H1 (cell line): ENCODE measurements at regions not wholly inside any gene's neighbourhood (a gene's known extent, or its start where the extent isn't known, plus 50 kb on each side); places are given as distances from the start of the nearest gene placed in this dataset.

Experiments
- ATF2 ChIP-seq: IDR thresholded peaks from 2 replicates; pipeline ENCODE4 v1.6.1; 2012; ENCODE audit warnings: low read length, inconsistent platforms
- CBX5 ChIP-seq: fragments of 300-800, 300-1000 bp; sonication (generic); IDR thresholded peaks from 2 replicates; pipeline ENCODE4 v1.7.1; 2016; ENCODE audit warnings: antibody characterized with exemption, low read length, low read depth
- GABPA ChIP-seq: IDR thresholded peaks from 2 replicates; pipeline ENCODE4 v1.6.1; 2011; ENCODE audit warnings: mild to moderate bottlenecking, low read length, moderate library complexity, borderline replicate concordance; ENCODE audit not compliant: insufficient read depth
- KDM5A ChIP-seq: fragments of 200-600 bp; IDR thresholded peaks from 2 replicates; pipeline ENCODE4 v1.7.1; 2012; ENCODE audit warnings: mild to moderate bottlenecking, low read length, inconsistent platforms, mixed read lengths
- SAP30 ChIP-seq: fragments of 300-600 bp; sonication (generic); IDR thresholded peaks from 2 replicates; pipeline ENCODE4 v1.7.1; 2012; ENCODE audit warnings: low read length, moderate library complexity, mild to moderate bottlenecking, inconsistent platforms; ENCODE audit not compliant: insufficient read depth, insufficient replicate concordance
- SP1 ChIP-seq: IDR thresholded peaks from 2 replicates; pipeline ENCODE4 v1.6.1; 2011; ENCODE audit warnings: low read depth, low read length
- TBP ChIP-seq: IDR thresholded peaks from 2 replicates; pipeline ENCODE4 v1.6.1; 2011; ENCODE audit warnings: low read depth, low read length, improper control_type of control experiment

GRCh38 chr11:70583781-70584218 lies 185.5 kb downstream of the CTTN start (continued):
- TF ChIP-seq SAP30 (no peak), ATF2 (no peak), CBX5 (no peak), TBP (no peak), KDM5A (no peak), SP1 (no peak), GABPA (no peak)
